ENCODE measurements at regions not wholly inside any gene's neighbourhood (a gene's known extent, or its start where the extent isn't known, plus 50 kb on each side); places are given as distances from the start of the nearest gene placed in this dataset.

DNA sequence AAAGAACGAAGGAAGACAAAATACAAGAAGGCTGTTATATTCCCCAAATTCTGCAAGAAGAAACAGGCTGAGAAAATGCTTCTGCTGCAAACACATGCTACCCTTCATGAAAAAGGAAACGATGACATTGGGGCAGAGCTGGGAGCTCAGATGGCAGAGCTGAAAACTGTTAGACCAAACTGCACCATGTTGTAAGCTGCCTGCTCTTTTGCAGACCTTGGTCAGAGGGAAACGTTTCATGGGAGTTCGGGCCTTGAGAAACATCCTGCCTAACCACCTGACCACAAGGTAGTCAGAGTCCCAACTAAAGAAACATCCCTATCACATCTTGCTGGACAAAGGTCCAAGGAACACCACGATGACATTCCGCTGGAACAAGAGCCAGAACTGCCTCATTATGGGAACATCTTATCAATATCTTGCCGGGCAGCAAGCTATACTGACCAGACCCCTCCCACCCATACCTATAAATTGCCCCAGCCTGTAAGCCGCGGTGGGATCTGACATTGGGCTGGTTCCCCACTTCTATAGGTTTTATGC is 110.7 kb upstream of the CTSC start:
- Histone ChIP-seq H3K27me3 (ENCODE audit: control insufficient read depth in 3 of 3, insufficient read depth in 3 of 3, low read length in 2 of 3) (no peaks in the 10 kb centered on the region), H3K9ac (ENCODE audit: insufficient read depth in 1 of 2, low read length in 2 of 2) (no peak overlapping the region), H3K4me3 (no peak overlapping the region), H3K36me3 (ENCODE audit: control insufficient read depth in 4 of 4, insufficient read depth in 4 of 4, low read length in 4 of 4) (no peaks in the 10 kb centered on the region), H3K27ac (ENCODE audit: low read depth in 1 of 2, low read length in 1 of 2) (no peak overlapping the region), H3K9me3 (ENCODE audit: control insufficient read depth in 4 of 4, insufficient read depth in 3 of 4, low read length in 3 of 4) (no peaks in the 10 kb centered on the region), H3K4me1 (ENCODE audit: control insufficient read depth in 5 of 5, insufficient read depth in 5 of 5, low read length in 5 of 5) (no peaks in the 10 kb centered on the region)
- no peak for DNase-seq
- TF ChIP-seq, protein P1, sequence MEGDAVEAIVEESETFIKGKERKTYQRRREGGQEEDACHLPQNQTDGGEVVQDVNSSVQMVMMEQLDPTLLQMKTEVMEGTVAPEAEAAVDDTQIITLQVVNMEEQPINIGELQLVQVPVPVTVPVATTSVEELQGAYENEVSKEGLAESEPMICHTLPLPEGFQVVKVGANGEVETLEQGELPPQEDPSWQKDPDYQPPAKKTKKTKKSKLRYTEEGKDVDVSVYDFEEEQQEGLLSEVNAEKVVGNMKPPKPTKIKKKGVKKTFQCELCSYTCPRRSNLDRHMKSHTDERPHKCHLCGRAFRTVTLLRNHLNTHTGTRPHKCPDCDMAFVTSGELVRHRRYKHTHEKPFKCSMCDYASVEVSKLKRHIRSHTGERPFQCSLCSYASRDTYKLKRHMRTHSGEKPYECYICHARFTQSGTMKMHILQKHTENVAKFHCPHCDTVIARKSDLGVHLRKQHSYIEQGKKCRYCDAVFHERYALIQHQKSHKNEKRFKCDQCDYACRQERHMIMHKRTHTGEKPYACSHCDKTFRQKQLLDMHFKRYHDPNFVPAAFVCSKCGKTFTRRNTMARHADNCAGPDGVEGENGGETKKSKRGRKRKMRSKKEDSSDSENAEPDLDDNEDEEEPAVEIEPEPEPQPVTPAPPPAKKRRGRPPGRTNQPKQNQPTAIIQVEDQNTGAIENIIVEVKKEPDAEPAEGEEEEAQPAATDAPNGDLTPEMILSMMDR (IDR thresholded peaks at IDR 0.05; ENCODE audit: control extremely low read depth, extremely low read depth): no peak
- no peak for ATAC-seq (ENCODE audit: insufficient read depth, low FRiP score)
- WGBS, 2 donors: 59 to 81% methylated on average over 9 of the region's 9 CpGs

DNA sequence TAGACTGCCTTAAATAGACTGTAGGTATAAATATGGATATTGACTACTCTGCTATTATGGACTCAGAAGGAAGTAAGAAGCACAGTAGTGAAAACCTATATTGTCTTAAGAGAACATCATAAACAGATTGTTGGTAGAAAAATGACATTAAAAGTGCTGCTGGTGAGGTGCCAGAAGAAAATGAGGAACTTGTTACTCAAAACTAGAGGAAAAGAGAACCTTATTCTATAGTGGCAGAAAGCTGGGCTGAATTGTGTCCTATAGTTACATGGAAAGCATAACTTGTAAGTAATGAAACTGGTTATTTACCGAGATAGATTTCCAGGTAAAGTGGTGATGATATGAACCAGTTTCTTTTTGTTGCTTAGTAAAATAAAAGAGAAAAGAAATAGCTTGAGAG is 109.7 kb upstream of the CTSC start:
- no peak overlapping the region for H3K9ac ChIP-seq (ENCODE audit: insufficient read depth in 1 of 2, low read length in 2 of 2)
- no peak overlapping the region for H3K27ac ChIP-seq (ENCODE audit: low read depth in 1 of 2, low read length in 1 of 2)
- no peaks in the 10 kb centered on the region for H3K9me3 ChIP-seq (ENCODE audit: control insufficient read depth in 4 of 4, insufficient read depth in 3 of 4, low read length in 3 of 4)
- ATAC-seq (ENCODE audit: insufficient read depth, low FRiP score) (no peak), DNase-seq (no peak)
- H3K4me3 ChIP-seq: no peak overlapping the region
- H3K4me1 ChIP-seq (ENCODE audit: control insufficient read depth in 5 of 5, insufficient read depth in 5 of 5, low read length in 5 of 5): no peaks in the 10 kb centered on the region
- WGBS, 2 donors: 50 to 56% methylated on average over 1 of the region's 1 CpG
- no peaks in the 10 kb centered on the region for H3K36me3 ChIP-seq (ENCODE audit: control insufficient read depth in 4 of 4, insufficient read depth in 4 of 4, low read length in 4 of 4)
- no peaks in the 10 kb centered on the region for H3K27me3 ChIP-seq (ENCODE audit: control insufficient read depth in 3 of 3, insufficient read depth in 3 of 3, low read length in 2 of 3)
- TF ChIP-seq, protein P1 (IDR thresholded peaks at IDR 0.05; ENCODE audit: control extremely low read depth, extremely low read depth): no peak

DNA sequence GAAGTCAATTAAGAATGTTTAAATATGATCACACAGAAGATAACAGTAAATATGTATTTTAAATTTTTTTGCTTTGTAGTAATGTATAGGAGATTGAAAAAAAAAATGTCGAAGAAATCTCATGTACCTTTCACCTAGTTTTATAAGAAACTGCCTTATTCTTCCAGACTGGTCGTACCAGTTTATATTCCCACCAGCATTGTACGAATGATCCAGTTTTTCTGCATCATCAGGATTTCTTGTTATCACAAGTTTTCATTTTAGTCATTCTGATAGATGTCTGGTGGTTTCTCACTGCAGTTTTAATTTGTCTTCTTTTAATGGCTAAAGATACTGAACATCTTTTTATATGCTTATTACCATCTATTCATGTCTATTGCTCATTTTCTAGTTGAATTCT is 101.8 kb upstream of the CTSC start:
- Histone ChIP-seq H3K27me3 (ENCODE audit: control insufficient read depth in 3 of 3, insufficient read depth in 3 of 3, low read length in 2 of 3) (no peaks in the 10 kb centered on the region), H3K9ac (ENCODE audit: insufficient read depth in 1 of 2, low read length in 2 of 2) (no peak overlapping the region), H3K4me3 (no peak overlapping the region), H3K27ac (ENCODE audit: low read depth in 1 of 2, low read length in 1 of 2) (no peak overlapping the region), H3K9me3 (ENCODE audit: control insufficient read depth in 4 of 4, insufficient read depth in 3 of 4, low read length in 3 of 4) (peaks cover 0 to 2% (median 0%) of the 10 kb centered on the region in 4 donors), H3K4me1 (ENCODE audit: control insufficient read depth in 5 of 5, insufficient read depth in 5 of 5, low read length in 5 of 5) (no peaks in the 10 kb centered on the region), H3K36me3 (ENCODE audit: control insufficient read depth in 4 of 4, insufficient read depth in 4 of 4, low read length in 4 of 4) (no peaks in the 10 kb centered on the region)
- TF ChIP-seq, protein P1 (IDR thresholded peaks at IDR 0.05; ENCODE audit: control extremely low read depth, extremely low read depth): no peak
- ATAC-seq (ENCODE audit: insufficient read depth, low FRiP score) (no peak), DNase-seq (peak in 1 of 3 donors; percentile 38)
- WGBS, 2 donors: 79 to 92% methylated on average over 3 of the region's 3 CpGs

DNA sequence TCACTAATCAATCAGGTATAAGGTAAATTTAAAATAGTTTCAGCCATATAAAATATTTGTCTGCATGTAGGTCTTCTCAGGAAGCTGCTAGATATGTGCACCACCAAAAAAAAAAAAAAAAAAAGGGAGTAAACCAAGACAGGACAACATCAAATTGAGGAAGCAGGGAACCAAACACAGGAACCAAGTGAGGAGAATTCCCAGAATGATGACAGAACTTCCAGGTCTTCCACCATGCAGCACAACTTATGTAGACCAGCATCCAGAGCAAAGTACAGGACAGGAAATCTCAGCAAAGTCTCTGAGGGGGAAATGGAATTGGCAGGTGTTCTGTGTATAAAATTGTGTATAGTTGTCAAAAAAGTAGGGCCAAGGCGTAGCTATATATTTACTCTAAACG is 101.2 kb upstream of the CTSC start:
- no peak for ATAC-seq (ENCODE audit: insufficient read depth, low FRiP score)
- TF ChIP-seq, protein P1 (IDR thresholded peaks at IDR 0.05; ENCODE audit: control extremely low read depth, extremely low read depth): no peak
- H3K4me1 ChIP-seq (ENCODE audit: control insufficient read depth in 5 of 5, insufficient read depth in 5 of 5, low read length in 5 of 5): no peaks in the 10 kb centered on the region
- no peak for DNase-seq
- H3K27ac ChIP-seq (ENCODE audit: low read depth in 1 of 2, low read length in 1 of 2): no peak overlapping the region
- H3K36me3 ChIP-seq (ENCODE audit: control insufficient read depth in 4 of 4, insufficient read depth in 4 of 4, low read length in 4 of 4): no peaks in the 10 kb centered on the region
- no peaks in the 10 kb centered on the region for H3K27me3 ChIP-seq (ENCODE audit: control insufficient read depth in 3 of 3, insufficient read depth in 3 of 3, low read length in 2 of 3)
- H3K9me3 ChIP-seq (ENCODE audit: control insufficient read depth in 4 of 4, insufficient read depth in 3 of 4, low read length in 3 of 4): peaks cover 0 to 2% (median 0%) of the 10 kb centered on the region in 4 donors
- no peak overlapping the region for H3K9ac ChIP-seq (ENCODE audit: insufficient read depth in 1 of 2, low read length in 2 of 2)
- 65 to 74% methylated on average over 2 of the region's 2 CpGs for WGBS, 2 donors
- H3K4me3 ChIP-seq: no peak overlapping the region
